ENCODE measurements at regions not wholly inside any gene's neighbourhood (a gene's known extent, or its start where the extent isn't known, plus 50 kb on each side); places are given as distances from the start of the nearest gene placed in this dataset.

GRCh38 chr6:134740473-134741199 lies 209.3 kb downstream of the ALDH8A1 start:
- peaks cover 7% of the 10 kb centered on the region for H3K27me3 Mint-ChIP-seq

GRCh38 chr6:134740027-134740373 lies 209.9 kb downstream of the ALDH8A1 start:
- Mint-ChIP-seq H3K9me3 (no peaks in the 10 kb centered on the region), H3K4me1 (no peaks in the 10 kb centered on the region), H3K4me3 (no peak overlapping the region), H3K27me3 (peaks cover 4% of the 10 kb centered on the region), H3K36me3 (ENCODE audit: low read depth) (no peaks in the 10 kb centered on the region), H3K27ac (no peak overlapping the region)
- intact Hi-C loops (cut with micrococcal nuclease), result no loop called here
- no peak for ATAC-seq (ENCODE audit: low read depth)
- CTCF ChIA-PET, result no interaction called here
- no peak for DNase-seq
- no peak for TF ChIP-seq CTCF (IDR thresholded peaks at IDR 0.05)
- POLR2A ChIA-PET, result no interaction called here

More at GRCh38 chr6:134740473-134741199, 209.3 kb downstream of the ALDH8A1 start:
- POLR2A ChIA-PET, result no interaction called here
- Mint-ChIP-seq H3K4me1 (no peaks in the 10 kb centered on the region), H3K36me3 (ENCODE audit: low read depth) (no peaks in the 10 kb centered on the region), H3K27ac (no peak overlapping the region), H3K9me3 (no peaks in the 10 kb centered on the region), H3K4me3 (no peak overlapping the region)
- CTCF ChIA-PET, result no interaction called here
- TF ChIP-seq CTCF (IDR thresholded peaks at IDR 0.05), result no peak
- ATAC-seq (ENCODE audit: low read depth) (no peak), DNase-seq (no peak)
- intact Hi-C loops (cut with micrococcal nuclease), result no loop called here

- ChIA-PET CTCF (no interaction called here), POLR2A (no interaction called here)
- DNase-seq (no peak), ATAC-seq (ENCODE audit: low read depth) (no peak)
- H3K27me3 Mint-ChIP-seq, result peaks cover 4% of the 10 kb centered on the region
- intact Hi-C loops (cut with micrococcal nuclease), result no loop called here
- H3K4me3 Mint-ChIP-seq, result no peak overlapping the region
- no peak overlapping the region for H3K27ac Mint-ChIP-seq
- no peak for TF ChIP-seq CTCF (IDR thresholded peaks at IDR 0.05)
- no peaks in the 10 kb centered on the region for H3K36me3 Mint-ChIP-seq (ENCODE audit: low read depth)
- H3K9me3 Mint-ChIP-seq, result no peaks in the 10 kb centered on the region
- H3K4me1 Mint-ChIP-seq, result no peaks in the 10 kb centered on the region
Measured at GRCh38 chr6:134739299-134740026, 210.4 kb downstream of the ALDH8A1 start.

- no peaks in the 10 kb centered on the region for H3K36me3 Mint-ChIP-seq (ENCODE audit: low read depth)
- CTCF ChIA-PET, result no interaction called here
- ATAC-seq (ENCODE audit: low read depth) (no peak), DNase-seq (no peak)
- H3K9me3 Mint-ChIP-seq, result no peaks in the 10 kb centered on the region
- intact Hi-C loops (cut with micrococcal nuclease), result no loop called here
- peaks cover 4% of the 10 kb centered on the region for H3K27me3 Mint-ChIP-seq
- POLR2A ChIA-PET, result no interaction called here
- H3K27ac Mint-ChIP-seq, result no peak overlapping the region
- TF ChIP-seq CTCF (IDR thresholded peaks at IDR 0.05), result no peak
- H3K4me1 Mint-ChIP-seq, result no peaks in the 10 kb centered on the region
- H3K4me3 Mint-ChIP-seq, result no peak overlapping the region
Measured at GRCh38 chr6:134738211-134738885, 211.6 kb downstream of the ALDH8A1 start.

GRCh38 chr6:134735461-134735860 lies 214.4 kb downstream of the ALDH8A1 start:
- Mint-ChIP-seq H3K9me3 (no peaks in the 10 kb centered on the region), H3K36me3 (ENCODE audit: low read depth) (no peaks in the 10 kb centered on the region), H3K4me1 (no peaks in the 10 kb centered on the region), H3K27ac (no peak overlapping the region), H3K27me3 (peaks cover 2% of the 10 kb centered on the region), H3K4me3 (no peak overlapping the region)
- no peak for TF ChIP-seq CTCF (IDR thresholded peaks at IDR 0.05)
- ChIA-PET CTCF (no interaction called here), POLR2A (no interaction called here)
- ATAC-seq (ENCODE audit: low read depth) (no peak), DNase-seq (no peak)
- intact Hi-C loops (cut with micrococcal nuclease), result no loop called here
